ENCODE measurements at regions not wholly inside any gene's neighbourhood (a gene's known extent, or its start where the extent isn't known, plus 50 kb on each side); places are given as distances from the start of the nearest gene placed in this dataset.

GRCh38 chr1:221440658-221441057 lies 301.2 kb downstream of the DUSP10 start:
- TF ChIP-seq CTCF (IDR thresholded peaks at IDR 0.05; ENCODE audit: low read length) (no peak), EZH2 (IDR thresholded peaks at IDR 0.05; ENCODE audit: borderline replicate concordance, low read length) (no peak)
